ENCODE measurements at regions not wholly inside any gene's neighbourhood (a gene's known extent, or its start where the extent isn't known, plus 50 kb on each side); places are given as distances from the start of the nearest gene placed in this dataset.

- TF ChIP-seq CTCF (IDR thresholded peaks at IDR 0.05; ENCODE audit: low read depth, low read length, poor library complexity, severe bottlenecking) (no peak), EZH2phosphoT487 (IDR thresholded peaks at IDR 0.05; ENCODE audit: borderline replicate concordance, low read length) (no peak)
These were observed 828.6 kb downstream of the QKI start for GRCh38 chr6:164243012-164243610.
